Esophagus squamous epithelium (tissue), 4 donors: ENCODE measurements at regions not wholly inside any gene's neighbourhood (a gene's known extent, or its start where the extent isn't known, plus 50 kb on each side); places are given as distances from the start of the nearest gene placed in this dataset.
A peak's percentile ranks its signal among the peaks of the same experiment; 100 is the strongest.

Source experiments
- POLR2A ChIP-seq, 4 donors: fragments of 450-650 bp; IDR thresholded peaks; one replicate each; pipeline ENCODE4 v1.6.1; 2017; ENCODE audit warnings: antibody characterized with exemption in 4 of 4, mild to moderate bottlenecking in 4 of 4, moderate library complexity in 3 of 4
- TF ChIP-seq, protein P1 (sequence below), 6 experiments: fragments of 450-650 bp in 4 of 6; fragments of 200-600 bp in 2 of 6; sonication (generic) in 2 of 6; IDR thresholded peaks; one replicate each; pipeline ENCODE4 v1.5.1; 2016 to 2019; ENCODE audit warnings: antibody characterized with exemption in 6 of 6, mild to moderate bottlenecking in 4 of 6, moderate library complexity in 4 of 6

DNA sequence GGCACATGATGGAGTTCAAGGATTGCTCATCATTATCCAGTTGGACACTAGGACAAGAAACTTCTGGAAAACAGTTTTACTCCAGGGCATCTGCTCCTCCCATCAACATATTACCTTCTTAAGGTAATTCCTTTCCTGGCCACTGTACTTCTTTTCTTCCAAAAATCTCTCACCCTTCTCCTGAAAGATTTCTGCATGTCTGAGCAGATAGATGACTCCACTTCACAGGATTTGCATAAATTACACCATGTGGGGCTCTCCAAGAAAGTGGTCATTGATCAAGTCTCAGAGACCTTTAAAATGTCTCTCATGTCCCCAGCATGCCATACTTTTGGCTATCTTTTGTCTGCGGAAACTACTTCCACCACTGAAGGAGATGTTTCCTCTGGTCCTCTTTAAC lies 103.2 kb upstream of the TNFAIP3 start:
- TF ChIP-seq, protein P1, sequence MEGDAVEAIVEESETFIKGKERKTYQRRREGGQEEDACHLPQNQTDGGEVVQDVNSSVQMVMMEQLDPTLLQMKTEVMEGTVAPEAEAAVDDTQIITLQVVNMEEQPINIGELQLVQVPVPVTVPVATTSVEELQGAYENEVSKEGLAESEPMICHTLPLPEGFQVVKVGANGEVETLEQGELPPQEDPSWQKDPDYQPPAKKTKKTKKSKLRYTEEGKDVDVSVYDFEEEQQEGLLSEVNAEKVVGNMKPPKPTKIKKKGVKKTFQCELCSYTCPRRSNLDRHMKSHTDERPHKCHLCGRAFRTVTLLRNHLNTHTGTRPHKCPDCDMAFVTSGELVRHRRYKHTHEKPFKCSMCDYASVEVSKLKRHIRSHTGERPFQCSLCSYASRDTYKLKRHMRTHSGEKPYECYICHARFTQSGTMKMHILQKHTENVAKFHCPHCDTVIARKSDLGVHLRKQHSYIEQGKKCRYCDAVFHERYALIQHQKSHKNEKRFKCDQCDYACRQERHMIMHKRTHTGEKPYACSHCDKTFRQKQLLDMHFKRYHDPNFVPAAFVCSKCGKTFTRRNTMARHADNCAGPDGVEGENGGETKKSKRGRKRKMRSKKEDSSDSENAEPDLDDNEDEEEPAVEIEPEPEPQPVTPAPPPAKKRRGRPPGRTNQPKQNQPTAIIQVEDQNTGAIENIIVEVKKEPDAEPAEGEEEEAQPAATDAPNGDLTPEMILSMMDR (IDR thresholded peaks at IDR 0.05), result peak in 1 of 6 experiments; percentile 38
- no peak for TF ChIP-seq POLR2A (IDR thresholded peaks at IDR 0.05)
